ENCODE measurements at regions not wholly inside any gene's neighbourhood (a gene's known extent, or its start where the extent isn't known, plus 50 kb on each side); places are given as distances from the start of the nearest gene placed in this dataset.

GRCh38 chr10:1869861-1870260 is 132.5 kb upstream of the ADARB2 start:
- TF ChIP-seq EP300 (IDR thresholded peaks at IDR 0.05; ENCODE audit: low read depth) (no peak), CTCF (IDR thresholded peaks at IDR 0.05) (no peak)
